HT-29 (cell line): ENCODE measurements at regions not wholly inside any gene's neighbourhood (a gene's known extent, or its start where the extent isn't known, plus 50 kb on each side); places are given as distances from the start of the nearest gene placed in this dataset.
"Not testable (repeated sequence)": the region's sequence is repeated elsewhere in the genome, so short reads cannot be mapped to it uniquely, and the experiment has no call there.

Experiments used
- DNase-seq: peaks from one replicate; pipeline ENCODE4 v3.0.0-alpha.2; 2015; ENCODE audit warnings: low spot score

GRCh38 chr2:14018620-14019019 is 613.9 kb upstream of the LRATD1 start:
- no peak for DNase-seq

GRCh38 chr2:14023558-14023957 is 609.0 kb upstream of the LRATD1 start:
- no peak for DNase-seq

- no peak for DNase-seq
Measured at GRCh38 chr2:14039134-14039533, 593.4 kb upstream of the LRATD1 start.

- DNase-seq, result no peak
Measured at GRCh38 chr2:14047491-14047890, 585.0 kb upstream of the LRATD1 start.

GRCh38 chr2:14051401-14051800 is 581.1 kb upstream of the LRATD1 start:
- DNase-seq, result no peak

GRCh38 chr2:14053105-14053504 is 579.4 kb upstream of the LRATD1 start:
- no peak for DNase-seq

GRCh38 chr2:14064346-14064745 is 568.2 kb upstream of the LRATD1 start:
- DNase-seq, result no peak

- no peak for DNase-seq
Measured at GRCh38 chr2:14072338-14072737, 560.2 kb upstream of the LRATD1 start.

GRCh38 chr2:14074691-14075090 is 557.8 kb upstream of the LRATD1 start:
- DNase-seq, result no peak

GRCh38 chr2:14079576-14079975 is 552.9 kb upstream of the LRATD1 start:
- DNase-seq, result no peak

GRCh38 chr2:14081521-14081920 is 551.0 kb upstream of the LRATD1 start:
- no peak for DNase-seq

- DNase-seq, result no peak
Measured at GRCh38 chr2:14082640-14083039, 549.9 kb upstream of the LRATD1 start.

GRCh38 chr2:14094592-14094991 is 537.9 kb upstream of the LRATD1 start:
- peak; percentile 15 for DNase-seq

- DNase-seq, result not testable (repeated sequence)
Measured at GRCh38 chr2:14099101-14099500, 533.4 kb upstream of the LRATD1 start.

- DNase-seq, result no peak
Measured at GRCh38 chr2:14114275-14114674, 518.2 kb upstream of the LRATD1 start.

- DNase-seq, result no peak
Measured at GRCh38 chr2:14120376-14120775, 512.1 kb upstream of the LRATD1 start.

GRCh38 chr2:14123436-14124103 is 508.9 kb upstream of the LRATD1 start:
- DNase-seq, result no peak

GRCh38 chr2:14125624-14126293 is 506.8 kb upstream of the LRATD1 start:
- no peak for DNase-seq

GRCh38 chr2:14126846-14127245 is 505.7 kb upstream of the LRATD1 start:
- DNase-seq, result no peak

GRCh38 chr2:14127765-14128164 is 504.8 kb upstream of the LRATD1 start:
- no peak for DNase-seq

- DNase-seq, result no peak
Measured at GRCh38 chr2:14132386-14132785, 500.1 kb upstream of the LRATD1 start.

- DNase-seq, result no peak
Measured at GRCh38 chr2:14134771-14135170, 497.7 kb upstream of the LRATD1 start.

GRCh38 chr2:14136030-14136429 is 496.5 kb upstream of the LRATD1 start:
- no peak for DNase-seq

GRCh38 chr2:14137643-14138042 is 494.9 kb upstream of the LRATD1 start:
- DNase-seq, result peak; percentile 28
